ENCODE measurements at regions not wholly inside any gene's neighbourhood (a gene's known extent, or its start where the extent isn't known, plus 50 kb on each side); places are given as distances from the start of the nearest gene placed in this dataset.

GRCh38 chr5:166281433-166281832 is 2010.0 kb upstream of the WWC1 start:
- TF ChIP-seq POLR2AphosphoS5 (IDR thresholded peaks at IDR 0.05; ENCODE audit: borderline replicate concordance, low read depth, low read length) (no peak), EZH2 (IDR thresholded peaks at IDR 0.05) (no peak), FOXP2 (optimal IDR thresholded peaks at IDR 0.05; ENCODE audit: control extremely low read depth, extremely low read length, insufficient read depth) (no peak)
